ENCODE measurements at regions not wholly inside any gene's neighbourhood (a gene's known extent, or its start where the extent isn't known, plus 50 kb on each side); places are given as distances from the start of the nearest gene placed in this dataset.

- WGBS, 2 donors = 51 to 60% methylated on average over 10 of the region's 10 CpGs
- Histone ChIP-seq H3K27ac (no peak overlapping the region), H3K36me3 (replicated peaks in 1 of 2; ENCODE audit: insufficient read depth in 1 of 2, low read depth in 2 of 2) (no peaks in the 10 kb centered on the region), H3K9me3 (no peaks in the 10 kb centered on the region), H3K27me3 (no peaks in the 10 kb centered on the region), H3K4me1 (no peaks in the 10 kb centered on the region), H3K4me3 (no peak overlapping the region)
- no peak for DNase-seq
- intact Hi-C loops (cut with DNase I) = no loop called here
- no peak for ATAC-seq
- TF ChIP-seq POLR2A (IDR thresholded peaks at IDR 0.05) = no peak
- TF ChIP-seq, protein P1, sequence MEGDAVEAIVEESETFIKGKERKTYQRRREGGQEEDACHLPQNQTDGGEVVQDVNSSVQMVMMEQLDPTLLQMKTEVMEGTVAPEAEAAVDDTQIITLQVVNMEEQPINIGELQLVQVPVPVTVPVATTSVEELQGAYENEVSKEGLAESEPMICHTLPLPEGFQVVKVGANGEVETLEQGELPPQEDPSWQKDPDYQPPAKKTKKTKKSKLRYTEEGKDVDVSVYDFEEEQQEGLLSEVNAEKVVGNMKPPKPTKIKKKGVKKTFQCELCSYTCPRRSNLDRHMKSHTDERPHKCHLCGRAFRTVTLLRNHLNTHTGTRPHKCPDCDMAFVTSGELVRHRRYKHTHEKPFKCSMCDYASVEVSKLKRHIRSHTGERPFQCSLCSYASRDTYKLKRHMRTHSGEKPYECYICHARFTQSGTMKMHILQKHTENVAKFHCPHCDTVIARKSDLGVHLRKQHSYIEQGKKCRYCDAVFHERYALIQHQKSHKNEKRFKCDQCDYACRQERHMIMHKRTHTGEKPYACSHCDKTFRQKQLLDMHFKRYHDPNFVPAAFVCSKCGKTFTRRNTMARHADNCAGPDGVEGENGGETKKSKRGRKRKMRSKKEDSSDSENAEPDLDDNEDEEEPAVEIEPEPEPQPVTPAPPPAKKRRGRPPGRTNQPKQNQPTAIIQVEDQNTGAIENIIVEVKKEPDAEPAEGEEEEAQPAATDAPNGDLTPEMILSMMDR (IDR thresholded peaks at IDR 0.05) = no peak
These were observed 336.0 kb upstream of the EEF2KMT start for GRCh38 chr16:5433587-5433986.

- 67 to 70% methylated on average over 15 of the region's 15 CpGs for WGBS, 2 donors
- no peaks in the 10 kb centered on the region for H3K9me3 ChIP-seq
- intact Hi-C loops (cut with DNase I) = no loop called here
- no peaks in the 10 kb centered on the region for H3K27me3 ChIP-seq
- no peak overlapping the region for H3K27ac ChIP-seq
- ATAC-seq = no peak
- no peak for DNase-seq
- no peaks in the 10 kb centered on the region for H3K36me3 ChIP-seq (replicated peaks in 1 of 2; ENCODE audit: insufficient read depth in 1 of 2, low read depth in 2 of 2)
- no peaks in the 10 kb centered on the region for H3K4me1 ChIP-seq
- no peak overlapping the region for H3K4me3 ChIP-seq
- TF ChIP-seq, protein P1 (IDR thresholded peaks at IDR 0.05) = no peak
- TF ChIP-seq POLR2A (IDR thresholded peaks at IDR 0.05) = no peak
These were observed 334.6 kb upstream of the EEF2KMT start for GRCh38 chr16:5432166-5432565.

- H3K9me3 ChIP-seq = no peaks in the 10 kb centered on the region
These were observed 333.0 kb upstream of the EEF2KMT start for GRCh38 chr16:5430598-5430997.

DNA sequence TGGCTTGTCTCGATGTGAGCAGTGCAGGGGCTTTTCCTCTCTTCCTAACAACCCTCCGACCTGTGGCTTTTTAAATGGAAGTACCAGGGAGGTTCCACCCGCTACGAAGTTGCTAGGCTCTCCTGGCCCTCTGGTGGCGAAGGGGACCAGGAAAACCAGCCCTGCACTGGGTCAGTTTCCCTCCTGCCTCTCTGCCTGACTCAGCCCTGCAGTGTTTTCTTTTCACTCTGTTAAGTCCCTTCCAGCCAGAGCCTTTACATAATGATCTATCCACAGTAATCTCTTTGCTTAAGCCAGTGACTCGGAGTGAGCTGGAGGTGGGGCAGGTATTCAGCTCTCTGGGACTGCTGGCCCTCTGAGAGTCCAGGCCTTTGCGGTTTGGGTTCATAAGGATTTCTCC lies 331.3 kb upstream of the EEF2KMT start:
- ATAC-seq (no peak), DNase-seq (no peak)
- WGBS, 2 donors = 26 to 29% methylated on average over 7 of the region's 7 CpGs
- intact Hi-C loops (cut with DNase I) = no loop called here
- no peaks in the 10 kb centered on the region for H3K9me3 ChIP-seq
- no peaks in the 10 kb centered on the region for H3K27me3 ChIP-seq
- no peaks in the 10 kb centered on the region for H3K36me3 ChIP-seq (replicated peaks in 1 of 2; ENCODE audit: insufficient read depth in 1 of 2, low read depth in 2 of 2)
- no peak overlapping the region for H3K4me3 ChIP-seq
- no peak overlapping the region for H3K27ac ChIP-seq
- no peak for TF ChIP-seq POLR2A (IDR thresholded peaks at IDR 0.05)
- TF ChIP-seq, protein P1 (IDR thresholded peaks at IDR 0.05) = no peak
- H3K4me1 ChIP-seq = no peaks in the 10 kb centered on the region

More at GRCh38 chr16:5430598-5430997, 333.0 kb upstream of the EEF2KMT start:
- 71 to 72% methylated on average over 3 of the region's 3 CpGs for WGBS, 2 donors
- Histone ChIP-seq H3K27ac (no peak overlapping the region), H3K4me1 (no peaks in the 10 kb centered on the region), H3K4me3 (no peak overlapping the region), H3K27me3 (no peaks in the 10 kb centered on the region), H3K36me3 (replicated peaks in 1 of 2; ENCODE audit: insufficient read depth in 1 of 2, low read depth in 2 of 2) (no peaks in the 10 kb centered on the region)
- intact Hi-C loops (cut with DNase I) = no loop called here
- TF ChIP-seq, protein P1 (IDR thresholded peaks at IDR 0.05) = no peak
- no peak for TF ChIP-seq POLR2A (IDR thresholded peaks at IDR 0.05)
- no peak for DNase-seq
- ATAC-seq = no peak

- Histone ChIP-seq H3K4me3 (no peak overlapping the region), H3K36me3 (replicated peaks in 1 of 2; ENCODE audit: insufficient read depth in 1 of 2, low read depth in 2 of 2) (no peaks in the 10 kb centered on the region), H3K27me3 (no peaks in the 10 kb centered on the region), H3K4me1 (no peaks in the 10 kb centered on the region), H3K9me3 (no peaks in the 10 kb centered on the region), H3K27ac (no peak overlapping the region)
- no peak for TF ChIP-seq POLR2A (IDR thresholded peaks at IDR 0.05)
- TF ChIP-seq, protein P1 (IDR thresholded peaks at IDR 0.05) = no peak
- 53 to 64% methylated on average over 7 of the region's 7 CpGs for WGBS, 2 donors
- intact Hi-C loops (cut with DNase I) = no loop called here
- no peak for ATAC-seq
- no peak for DNase-seq
These were observed 330.0 kb upstream of the EEF2KMT start for GRCh38 chr16:5427571-5427970.
